ENCODE measurements at regions not wholly inside any gene's neighbourhood (a gene's known extent, or its start where the extent isn't known, plus 50 kb on each side); places are given as distances from the start of the nearest gene placed in this dataset.

- no peaks in the 10 kb centered on the region for H3K4me1 ChIP-seq
- no peak for DNase-seq (ENCODE audit: low spot score)
- no peaks in the 10 kb centered on the region for H3K27me3 ChIP-seq
- no peak overlapping the region for H3K4me3 ChIP-seq
- H3K9me3 ChIP-seq: no peaks in the 10 kb centered on the region
- no peak overlapping the region for H3K27ac ChIP-seq
- no peak for TF ChIP-seq CTCF (IDR thresholded peaks at IDR 0.05)
- no peaks in the 10 kb centered on the region for H3K36me3 ChIP-seq
Observed at GRCh38 chr19:31112158-31112557, 237.1 kb downstream of the TSHZ3 start.

- Histone ChIP-seq H3K4me3 (no peak overlapping the region), H3K27ac (no peak overlapping the region), H3K9me3 (no peaks in the 10 kb centered on the region), H3K4me1 (no peaks in the 10 kb centered on the region), H3K27me3 (no peaks in the 10 kb centered on the region), H3K36me3 (no peaks in the 10 kb centered on the region)
- DNase-seq (ENCODE audit: low spot score): no peak
- no peak for TF ChIP-seq CTCF (IDR thresholded peaks at IDR 0.05)
Observed at GRCh38 chr19:31111741-31112140, 237.5 kb downstream of the TSHZ3 start.

- peak in 1 of 2 donors; percentile 22 for TF ChIP-seq CTCF (IDR thresholded peaks at IDR 0.05)
- Histone ChIP-seq H3K4me3 (no peak overlapping the region), H3K27ac (no peak overlapping the region), H3K4me1 (no peaks in the 10 kb centered on the region), H3K36me3 (no peaks in the 10 kb centered on the region), H3K9me3 (no peaks in the 10 kb centered on the region), H3K27me3 (no peaks in the 10 kb centered on the region)
- no peak for DNase-seq (ENCODE audit: low spot score)
Observed at GRCh38 chr19:31110336-31110735, 238.9 kb downstream of the TSHZ3 start.

- Histone ChIP-seq H3K27me3 (no peaks in the 10 kb centered on the region), H3K27ac (no peak overlapping the region)
- no peak for DNase-seq (ENCODE audit: low spot score)
Observed at GRCh38 chr19:31109636-31110035, 239.6 kb downstream of the TSHZ3 start.

GRCh38 chr19:31107096-31107495, 242.1 kb downstream of the TSHZ3 start:
- H3K27me3 ChIP-seq: no peaks in the 10 kb centered on the region
- no peak for TF ChIP-seq CTCF (IDR thresholded peaks at IDR 0.05)
- no peaks in the 10 kb centered on the region for H3K36me3 ChIP-seq
- H3K4me1 ChIP-seq: no peaks in the 10 kb centered on the region
- H3K9me3 ChIP-seq: no peaks in the 10 kb centered on the region
- no peak overlapping the region for H3K27ac ChIP-seq
- DNase-seq (ENCODE audit: low spot score): no peak
- H3K4me3 ChIP-seq: no peak overlapping the region

More at GRCh38 chr19:31109636-31110035, 239.6 kb downstream of the TSHZ3 start:
- Histone ChIP-seq H3K4me3 (no peak overlapping the region), H3K4me1 (no peaks in the 10 kb centered on the region), H3K9me3 (no peaks in the 10 kb centered on the region), H3K36me3 (no peaks in the 10 kb centered on the region)
- TF ChIP-seq CTCF (IDR thresholded peaks at IDR 0.05): no peak

- Histone ChIP-seq H3K36me3 (no peaks in the 10 kb centered on the region), H3K27ac (no peak overlapping the region), H3K4me3 (no peak overlapping the region), H3K9me3 (no peaks in the 10 kb centered on the region), H3K4me1 (no peaks in the 10 kb centered on the region), H3K27me3 (no peaks in the 10 kb centered on the region)
- no peak for TF ChIP-seq CTCF (IDR thresholded peaks at IDR 0.05)
- DNase-seq (ENCODE audit: low spot score): no peak
Observed at GRCh38 chr19:31105761-31106160, 243.5 kb downstream of the TSHZ3 start.

Measured in right atrium auricular region (tissue), 2 donors.